ENCODE measurements at regions not wholly inside any gene's neighbourhood (a gene's known extent, or its start where the extent isn't known, plus 50 kb on each side); places are given as distances from the start of the nearest gene placed in this dataset.

DNA sequence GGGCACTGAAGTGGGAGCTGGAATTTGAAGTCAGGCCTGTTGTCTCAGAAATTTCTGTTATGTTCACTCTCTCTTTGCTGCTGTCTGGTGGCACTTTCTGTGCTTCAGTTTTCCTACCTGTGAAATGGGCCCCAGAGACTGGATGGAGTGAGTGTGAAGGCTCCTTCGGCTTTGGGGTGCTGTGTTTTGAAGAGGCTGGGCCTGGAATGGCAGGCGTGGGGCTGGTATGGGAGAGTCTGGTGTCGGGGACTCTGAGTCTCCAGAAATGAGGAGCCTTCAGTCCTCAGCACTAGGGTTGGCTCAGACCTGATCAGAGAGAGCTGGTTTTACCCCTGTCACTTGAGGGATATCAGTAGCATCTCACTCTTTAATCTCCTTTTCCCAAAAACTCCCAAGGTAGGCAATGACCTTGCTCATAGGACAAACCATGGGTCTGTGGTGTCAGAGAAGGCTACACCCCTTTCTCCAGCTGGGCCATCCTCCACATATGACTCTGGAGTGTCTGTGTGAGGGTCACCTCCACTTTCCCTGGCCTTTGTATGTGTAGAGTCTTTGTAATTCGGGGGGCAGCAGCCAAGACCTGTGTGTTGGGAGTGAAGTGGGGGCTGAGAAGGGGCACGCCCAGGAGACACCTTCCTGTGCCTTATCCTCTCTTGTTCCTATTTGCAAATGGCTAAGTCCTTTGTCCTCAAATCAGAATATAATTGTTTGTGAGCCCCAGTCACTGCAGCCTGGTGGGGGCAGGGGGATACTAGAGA, 279.9 kb downstream of the PTPRU start:
- no peaks in the 10 kb centered on the region for H3K4me1 Mint-ChIP-seq
- no peak overlapping the region for H3K27ac Mint-ChIP-seq (ENCODE audit: low read depth)
- no peak overlapping the region for H3K4me3 Mint-ChIP-seq
- DNase-seq (ENCODE audit: low spot score in 2 of 2) (no peak), ATAC-seq (replicated peaks; ENCODE audit: extremely low read depth, poor library complexity, severe bottlenecking) (no peak)
- H3K27me3 Mint-ChIP-seq: peaks cover 49% of the 10 kb centered on the region
- H3K36me3 Mint-ChIP-seq (ENCODE audit: insufficient read depth): no peaks in the 10 kb centered on the region
- H3K9me3 Mint-ChIP-seq: no peaks in the 10 kb centered on the region

DNA sequence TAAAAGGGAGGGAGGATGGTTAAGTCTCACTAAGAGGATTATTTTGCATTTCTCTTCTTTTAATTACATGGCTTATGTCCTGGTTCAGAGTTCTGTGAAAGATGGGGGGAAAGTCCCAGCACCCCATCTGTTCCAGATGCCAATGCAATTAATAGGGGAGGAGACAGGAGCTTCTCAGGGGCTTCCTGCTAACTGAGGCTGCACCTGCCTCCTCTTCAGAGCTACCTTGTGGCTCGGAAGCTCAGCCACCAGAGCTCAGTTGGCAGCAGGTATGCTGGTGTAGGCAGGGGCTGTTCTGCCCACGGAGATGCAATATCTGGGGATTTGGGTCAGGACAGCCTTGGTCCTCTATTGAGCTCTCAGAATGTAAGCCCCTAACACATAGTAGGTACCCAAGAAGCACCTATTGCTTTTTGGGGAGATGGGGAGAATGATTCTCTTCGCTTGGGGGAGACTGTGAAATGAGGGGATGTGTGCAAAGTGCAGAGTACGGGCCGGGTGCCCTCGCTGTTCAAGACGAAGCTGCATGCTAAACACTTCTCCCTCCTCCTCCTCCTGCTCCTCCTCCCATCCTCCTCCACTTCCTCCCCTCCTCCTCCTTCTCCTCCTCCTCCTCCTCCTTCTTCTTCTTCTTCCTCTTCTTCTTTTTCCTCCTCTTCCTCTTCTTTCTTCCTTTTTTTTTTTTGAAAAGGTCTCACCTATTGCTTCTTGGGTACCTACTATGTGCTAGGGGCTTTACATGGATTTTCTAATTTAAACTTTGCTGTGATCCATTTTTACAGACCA, 279.0 kb downstream of the PTPRU start:
- Mint-ChIP-seq H3K27ac (ENCODE audit: low read depth) (no peak overlapping the region), H3K27me3 (peaks cover 49% of the 10 kb centered on the region), H3K4me3 (no peak overlapping the region), H3K9me3 (no peaks in the 10 kb centered on the region), H3K4me1 (no peaks in the 10 kb centered on the region), H3K36me3 (ENCODE audit: insufficient read depth) (no peaks in the 10 kb centered on the region)
- ATAC-seq (replicated peaks; ENCODE audit: extremely low read depth, poor library complexity, severe bottlenecking) (no peak), DNase-seq (ENCODE audit: low spot score in 2 of 2) (no peak)

DNA sequence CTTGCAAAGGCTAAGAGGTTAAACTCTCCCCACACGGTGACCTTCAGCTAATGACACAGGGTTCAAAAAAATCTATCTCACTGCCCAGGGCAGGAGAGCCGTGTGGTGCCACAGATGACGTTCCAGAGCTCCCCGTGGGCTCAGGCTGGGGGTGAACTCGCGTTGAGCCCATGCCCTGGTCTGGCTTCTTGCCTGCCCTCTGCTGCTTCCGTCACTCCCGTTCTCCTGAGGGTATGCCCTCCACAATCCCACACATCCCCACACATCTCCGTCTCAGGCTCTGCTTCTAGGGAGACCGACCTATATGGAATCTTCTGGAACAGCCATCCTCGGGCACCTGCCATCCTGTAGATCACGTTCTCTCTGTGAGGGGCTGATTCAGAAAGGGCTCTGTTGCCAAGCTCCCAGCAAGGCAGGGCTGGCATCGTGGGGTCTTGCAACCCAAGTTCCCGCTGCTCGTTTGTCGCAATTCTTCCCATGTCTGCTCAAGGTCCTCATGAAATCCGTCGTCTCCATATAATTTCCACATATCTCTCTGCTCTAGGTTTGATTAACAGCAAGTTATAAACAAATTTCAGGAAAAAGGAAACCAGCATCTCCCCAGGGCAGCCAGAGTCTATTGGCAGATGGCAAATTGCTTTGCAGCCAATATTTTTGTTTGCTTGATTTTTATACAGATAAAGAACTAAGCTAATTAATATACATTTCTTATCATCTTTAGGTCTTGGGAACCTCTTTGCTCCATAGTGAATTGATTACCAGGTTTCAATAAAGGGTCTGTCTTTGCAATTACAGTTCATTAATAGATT, 278.2 kb downstream of the PTPRU start:
- ATAC-seq (replicated peaks; ENCODE audit: extremely low read depth, poor library complexity, severe bottlenecking): no peak
- Mint-ChIP-seq H3K27ac (ENCODE audit: low read depth) (no peak overlapping the region), H3K27me3 (peaks cover 56% of the 10 kb centered on the region), H3K9me3 (no peaks in the 10 kb centered on the region), H3K36me3 (ENCODE audit: insufficient read depth) (no peaks in the 10 kb centered on the region), H3K4me1 (no peaks in the 10 kb centered on the region), H3K4me3 (no peak overlapping the region)
- no peak for DNase-seq (ENCODE audit: low spot score in 2 of 2)

- H3K9me3 Mint-ChIP-seq: no peaks in the 10 kb centered on the region
- DNase-seq (ENCODE audit: low spot score in 2 of 2) (no peak), ATAC-seq (replicated peaks; ENCODE audit: extremely low read depth, poor library complexity, severe bottlenecking) (no peak)
- peaks cover 60% of the 10 kb centered on the region for H3K27me3 Mint-ChIP-seq
- H3K36me3 Mint-ChIP-seq (ENCODE audit: insufficient read depth): no peaks in the 10 kb centered on the region
- no peak overlapping the region for H3K4me3 Mint-ChIP-seq
- H3K27ac Mint-ChIP-seq (ENCODE audit: low read depth): no peak overlapping the region
- H3K4me1 Mint-ChIP-seq: no peaks in the 10 kb centered on the region
Observed at GRCh38 chr1:29513357-29513756, 277.0 kb downstream of the PTPRU start.

DNA sequence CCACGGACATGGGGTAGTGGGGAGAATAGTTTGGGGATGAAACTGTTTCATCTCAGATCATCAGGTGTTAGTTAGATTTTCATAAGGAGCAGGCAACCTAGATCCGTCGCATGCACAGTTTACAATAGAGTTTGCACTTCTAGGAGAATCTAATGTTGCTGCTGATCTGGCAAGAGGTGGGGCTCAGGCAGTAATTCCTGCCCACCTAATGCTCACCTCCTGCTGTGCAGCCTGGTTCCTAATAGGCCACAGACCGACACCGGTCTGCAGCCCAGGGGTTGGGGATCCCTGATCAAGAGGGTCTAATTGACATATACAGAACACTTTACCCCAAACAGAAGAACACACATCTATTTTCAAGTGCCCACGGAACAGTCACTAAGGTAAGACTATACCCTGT, 275.1 kb downstream of the PTPRU start:
- no peaks in the 10 kb centered on the region for H3K9me3 Mint-ChIP-seq
- H3K27ac Mint-ChIP-seq (ENCODE audit: low read depth): no peak overlapping the region
- H3K4me3 Mint-ChIP-seq: no peak overlapping the region
- DNase-seq (ENCODE audit: low spot score in 2 of 2): no peak
- no peaks in the 10 kb centered on the region for H3K4me1 Mint-ChIP-seq
- peaks cover 58% of the 10 kb centered on the region for H3K27me3 Mint-ChIP-seq
- ATAC-seq (replicated peaks; ENCODE audit: extremely low read depth, poor library complexity, severe bottlenecking): no peak
- no peaks in the 10 kb centered on the region for H3K36me3 Mint-ChIP-seq (ENCODE audit: insufficient read depth)

GRCh38 chr1:29508458-29509107, 272.3 kb downstream of the PTPRU start:
- peak in 1 of 2 donors; percentile 8 for DNase-seq (ENCODE audit: low spot score in 2 of 2)
- H3K36me3 Mint-ChIP-seq (ENCODE audit: insufficient read depth): no peaks in the 10 kb centered on the region
- no peak overlapping the region for H3K27ac Mint-ChIP-seq (ENCODE audit: low read depth)
- no peak overlapping the region for H3K4me3 Mint-ChIP-seq
- H3K27me3 Mint-ChIP-seq: peaks cover 65% of the 10 kb centered on the region
- H3K4me1 Mint-ChIP-seq: no peaks in the 10 kb centered on the region
- no peaks in the 10 kb centered on the region for H3K9me3 Mint-ChIP-seq
- ATAC-seq (replicated peaks; ENCODE audit: extremely low read depth, poor library complexity, severe bottlenecking): no peak

- no peak for DNase-seq (ENCODE audit: low spot score in 2 of 2)
- no peaks in the 10 kb centered on the region for H3K4me1 Mint-ChIP-seq
- H3K27me3 Mint-ChIP-seq: peaks cover 78% of the 10 kb centered on the region
- no peak for ATAC-seq (replicated peaks; ENCODE audit: extremely low read depth, poor library complexity, severe bottlenecking)
- H3K9me3 Mint-ChIP-seq: no peaks in the 10 kb centered on the region
- H3K27ac Mint-ChIP-seq (ENCODE audit: low read depth): no peak overlapping the region
- H3K36me3 Mint-ChIP-seq (ENCODE audit: insufficient read depth): no peaks in the 10 kb centered on the region
- H3K4me3 Mint-ChIP-seq: no peak overlapping the region
Observed at GRCh38 chr1:29506678-29507225, 270.4 kb downstream of the PTPRU start.

DNA sequence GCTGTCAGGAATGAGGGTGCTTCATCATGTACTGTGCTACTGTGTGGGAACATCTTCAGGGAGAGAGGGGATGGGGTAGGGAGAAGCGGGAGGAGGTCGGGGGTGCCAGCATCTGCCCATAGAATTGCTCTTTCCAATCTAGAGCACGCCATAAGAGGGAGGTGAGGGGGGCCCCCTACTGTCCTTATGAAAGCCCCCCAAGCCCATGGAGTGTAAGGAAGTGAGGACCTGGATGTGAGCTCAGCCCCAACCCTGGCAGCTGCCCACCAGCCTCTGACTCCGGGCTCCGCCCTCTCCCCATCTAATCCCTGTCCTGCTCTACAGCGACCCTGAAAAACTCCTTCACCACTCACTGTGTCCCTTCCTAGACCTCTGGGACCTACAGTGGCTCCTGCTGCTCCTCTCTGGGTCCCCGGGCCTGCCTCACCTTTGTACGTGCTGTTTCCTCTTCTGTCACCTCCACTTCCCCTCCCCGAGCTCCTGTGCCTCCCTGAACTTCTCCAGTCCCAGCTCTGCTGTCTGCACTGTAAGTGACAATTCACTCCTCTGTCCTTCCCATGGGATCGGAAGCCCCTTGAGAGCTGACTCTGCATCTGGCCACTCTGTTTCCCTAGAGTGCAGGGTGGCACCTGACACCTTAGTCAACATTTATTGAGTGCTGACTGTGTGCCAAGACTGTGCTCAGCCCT, 269.4 kb downstream of the PTPRU start:
- no peak overlapping the region for H3K4me3 Mint-ChIP-seq

GRCh38 chr1:29504709-29505410, 268.5 kb downstream of the PTPRU start:
- Mint-ChIP-seq H3K27me3 (peaks cover 92% of the 10 kb centered on the region), H3K4me1 (no peaks in the 10 kb centered on the region), H3K27ac (ENCODE audit: low read depth) (no peak overlapping the region), H3K36me3 (ENCODE audit: insufficient read depth) (no peaks in the 10 kb centered on the region), H3K9me3 (no peaks in the 10 kb centered on the region), H3K4me3 (no peak overlapping the region)
- ATAC-seq (replicated peaks; ENCODE audit: extremely low read depth, poor library complexity, severe bottlenecking): no peak
- no peak for DNase-seq (ENCODE audit: low spot score in 2 of 2)

More for the DNA sequence above, 269.4 kb downstream of the PTPRU start:
- Mint-ChIP-seq H3K36me3 (ENCODE audit: insufficient read depth) (no peaks in the 10 kb centered on the region), H3K27me3 (peaks cover 88% of the 10 kb centered on the region), H3K27ac (ENCODE audit: low read depth) (no peak overlapping the region), H3K4me1 (no peaks in the 10 kb centered on the region), H3K9me3 (no peaks in the 10 kb centered on the region)
- ATAC-seq (replicated peaks; ENCODE audit: extremely low read depth, poor library complexity, severe bottlenecking) (no peak), DNase-seq (ENCODE audit: low spot score in 2 of 2) (no peak)

DNA sequence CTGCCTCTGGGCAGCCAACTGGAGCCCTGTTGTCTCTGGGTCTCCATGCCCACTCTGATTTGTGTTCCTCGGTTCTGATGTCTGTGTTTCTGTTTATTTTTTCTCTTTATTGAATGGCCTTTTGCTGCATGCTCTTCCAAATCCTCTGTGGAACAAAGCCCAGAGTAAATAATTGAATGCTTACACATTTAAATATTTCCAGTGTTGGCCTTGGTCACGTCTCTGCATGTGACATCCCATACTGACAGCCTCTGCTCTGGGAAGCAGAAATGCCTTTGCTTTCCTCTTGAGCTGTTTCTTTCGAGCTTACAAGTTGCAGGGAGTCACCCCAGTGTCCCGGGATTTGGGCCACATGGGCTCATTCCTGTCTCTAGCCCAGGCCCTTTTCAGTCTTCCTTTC, 267.9 kb downstream of the PTPRU start:
- ATAC-seq (replicated peaks; ENCODE audit: extremely low read depth, poor library complexity, severe bottlenecking): no peak
- Mint-ChIP-seq H3K36me3 (ENCODE audit: insufficient read depth) (no peaks in the 10 kb centered on the region), H3K27ac (ENCODE audit: low read depth) (no peak overlapping the region), H3K27me3 (peaks cover 92% of the 10 kb centered on the region), H3K4me1 (no peaks in the 10 kb centered on the region), H3K4me3 (no peak overlapping the region), H3K9me3 (no peaks in the 10 kb centered on the region)
- no peak for DNase-seq (ENCODE audit: low spot score in 2 of 2)
